ENCODE measurements at regions not wholly inside any gene's neighbourhood (a gene's known extent, or its start where the extent isn't known, plus 50 kb on each side); places are given as distances from the start of the nearest gene placed in this dataset.

DNA sequence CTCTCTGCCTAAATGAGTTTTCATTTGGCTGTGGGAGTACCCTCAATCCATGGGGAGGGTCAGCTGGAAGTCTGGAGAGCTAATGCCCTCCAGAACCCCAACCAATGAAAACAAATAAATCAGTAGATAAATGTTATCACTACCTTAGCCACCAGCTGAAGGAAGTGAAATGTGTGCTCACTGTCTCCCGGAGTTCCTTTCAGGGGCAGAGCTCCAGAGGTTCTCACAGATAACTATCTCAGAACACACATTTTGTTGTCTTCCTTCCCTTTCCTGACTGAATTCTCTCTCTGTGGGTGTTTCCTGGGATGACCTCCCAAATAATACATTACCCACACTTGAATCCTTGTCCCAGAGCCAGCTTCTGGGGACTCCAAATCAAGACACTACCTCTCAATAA lies 779.6 kb downstream of the DIAPH3 start:
- TF ChIP-seq, protein P1, sequence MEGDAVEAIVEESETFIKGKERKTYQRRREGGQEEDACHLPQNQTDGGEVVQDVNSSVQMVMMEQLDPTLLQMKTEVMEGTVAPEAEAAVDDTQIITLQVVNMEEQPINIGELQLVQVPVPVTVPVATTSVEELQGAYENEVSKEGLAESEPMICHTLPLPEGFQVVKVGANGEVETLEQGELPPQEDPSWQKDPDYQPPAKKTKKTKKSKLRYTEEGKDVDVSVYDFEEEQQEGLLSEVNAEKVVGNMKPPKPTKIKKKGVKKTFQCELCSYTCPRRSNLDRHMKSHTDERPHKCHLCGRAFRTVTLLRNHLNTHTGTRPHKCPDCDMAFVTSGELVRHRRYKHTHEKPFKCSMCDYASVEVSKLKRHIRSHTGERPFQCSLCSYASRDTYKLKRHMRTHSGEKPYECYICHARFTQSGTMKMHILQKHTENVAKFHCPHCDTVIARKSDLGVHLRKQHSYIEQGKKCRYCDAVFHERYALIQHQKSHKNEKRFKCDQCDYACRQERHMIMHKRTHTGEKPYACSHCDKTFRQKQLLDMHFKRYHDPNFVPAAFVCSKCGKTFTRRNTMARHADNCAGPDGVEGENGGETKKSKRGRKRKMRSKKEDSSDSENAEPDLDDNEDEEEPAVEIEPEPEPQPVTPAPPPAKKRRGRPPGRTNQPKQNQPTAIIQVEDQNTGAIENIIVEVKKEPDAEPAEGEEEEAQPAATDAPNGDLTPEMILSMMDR (IDR thresholded peaks at IDR 0.05; ENCODE audit: low read depth, low read length): no peak
- Histone ChIP-seq H3K27ac (no peak overlapping the region), H3K27me3 (ENCODE audit: insufficient read depth, low read depth, severe bottlenecking) (no peaks in the 10 kb centered on the region), H3K4me3 (ENCODE audit: low read depth, low read length) (no peak overlapping the region), H3K9me3 (ENCODE audit: severe bottlenecking) (no peaks in the 10 kb centered on the region), H3K36me3 (no peaks in the 10 kb centered on the region)
- DNase-seq: no peak

DNA sequence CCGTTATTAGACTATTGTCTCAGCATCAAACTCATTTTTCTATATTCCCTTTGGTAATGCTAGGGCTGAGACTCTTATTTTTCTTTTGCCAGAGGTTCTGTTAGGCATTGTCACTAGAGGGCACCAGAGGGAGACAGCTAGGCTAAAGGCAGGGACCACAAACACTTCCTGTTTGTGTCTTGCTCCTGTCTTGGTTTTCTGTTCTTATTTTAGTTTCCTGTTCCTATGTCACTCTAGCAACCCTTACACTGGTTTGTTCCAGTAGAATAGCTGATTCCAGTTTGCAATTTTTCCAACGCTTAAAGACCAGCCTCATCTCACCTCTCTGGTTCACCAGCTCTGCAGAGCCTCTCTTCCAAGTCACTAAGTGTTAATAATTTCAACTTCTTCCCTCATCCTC lies 772.0 kb downstream of the DIAPH3 start:
- Histone ChIP-seq H3K9me3 (ENCODE audit: severe bottlenecking) (no peaks in the 10 kb centered on the region), H3K27me3 (ENCODE audit: insufficient read depth, low read depth, severe bottlenecking) (no peaks in the 10 kb centered on the region), H3K4me3 (ENCODE audit: low read depth, low read length) (no peak overlapping the region), H3K36me3 (no peaks in the 10 kb centered on the region), H3K27ac (no peak overlapping the region)
- TF ChIP-seq, protein P1 (IDR thresholded peaks at IDR 0.05; ENCODE audit: low read depth, low read length): peak; percentile 63
- DNase-seq: peak; percentile 35

DNA sequence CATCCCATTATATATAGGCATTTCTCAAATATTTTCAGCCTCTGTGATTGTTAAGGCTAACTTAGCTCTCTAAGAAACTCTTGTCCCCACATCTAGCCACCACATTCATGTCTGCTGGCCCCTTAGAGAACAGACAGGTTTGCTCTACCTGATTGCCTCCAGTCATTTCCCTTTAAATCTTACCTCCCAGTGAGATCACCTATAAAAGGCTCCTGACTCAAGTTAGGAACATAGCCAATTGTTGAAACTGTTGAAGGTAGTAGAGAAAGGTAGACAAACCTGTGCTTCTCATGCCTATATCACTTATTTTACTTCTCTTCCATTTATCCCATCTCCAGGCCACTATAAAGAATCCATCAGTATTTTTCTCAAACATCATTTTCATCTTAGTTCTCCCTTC lies 771.4 kb downstream of the DIAPH3 start:
- H3K27me3 ChIP-seq (ENCODE audit: insufficient read depth, low read depth, severe bottlenecking): no peaks in the 10 kb centered on the region
- no peak overlapping the region for H3K4me3 ChIP-seq (ENCODE audit: low read depth, low read length)
- no peak overlapping the region for H3K27ac ChIP-seq
- DNase-seq: no peak
- no peaks in the 10 kb centered on the region for H3K9me3 ChIP-seq (ENCODE audit: severe bottlenecking)
- no peaks in the 10 kb centered on the region for H3K36me3 ChIP-seq
- TF ChIP-seq, protein P1 (IDR thresholded peaks at IDR 0.05; ENCODE audit: low read depth, low read length): no peak

DNA sequence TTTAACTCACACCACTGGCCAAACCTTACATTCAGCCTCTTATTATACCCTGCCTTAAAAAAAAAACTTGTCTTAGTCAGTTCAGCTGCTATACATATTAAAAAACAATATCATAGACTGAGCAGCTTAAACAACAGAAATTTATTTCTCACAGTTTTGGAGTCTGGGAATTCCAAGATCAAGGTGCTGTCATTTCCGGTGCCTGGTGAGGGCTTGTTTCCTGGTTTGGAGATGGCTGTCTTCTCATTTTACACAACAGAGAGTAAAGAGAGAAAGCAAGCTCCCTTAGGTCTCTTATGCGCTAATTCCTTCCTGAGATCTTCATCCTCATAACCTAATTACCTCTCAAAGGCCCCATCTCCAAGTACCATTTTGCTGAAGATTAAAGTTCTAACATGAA lies 769.2 kb downstream of the DIAPH3 start:
- Histone ChIP-seq H3K27me3 (ENCODE audit: insufficient read depth, low read depth, severe bottlenecking) (no peaks in the 10 kb centered on the region), H3K36me3 (no peaks in the 10 kb centered on the region), H3K27ac (no peak overlapping the region), H3K9me3 (ENCODE audit: severe bottlenecking) (no peaks in the 10 kb centered on the region), H3K4me3 (ENCODE audit: low read depth, low read length) (no peak overlapping the region)
- TF ChIP-seq, protein P1 (IDR thresholded peaks at IDR 0.05; ENCODE audit: low read depth, low read length): no peak
- no peak for DNase-seq

DNA sequence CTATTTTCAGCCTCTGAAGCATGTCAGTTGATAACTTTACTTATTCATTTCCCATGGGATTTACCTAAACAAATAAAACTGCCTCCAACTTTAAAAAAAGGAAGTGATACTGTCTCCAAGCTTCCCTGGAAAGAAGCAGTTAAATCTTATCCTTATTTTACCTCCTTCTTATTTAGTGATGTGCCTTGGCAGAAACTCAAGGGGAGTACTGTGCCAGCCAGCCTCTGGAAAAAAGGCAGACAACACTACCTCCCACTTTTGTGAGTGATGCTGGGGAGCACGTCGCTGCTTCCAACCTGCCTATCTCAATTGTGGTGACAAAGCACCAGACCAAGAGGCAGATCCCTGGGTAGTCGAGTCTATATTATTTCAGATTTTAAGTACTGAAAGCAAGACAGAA lies 765.6 kb downstream of the DIAPH3 start:
- Histone ChIP-seq H3K36me3 (no peaks in the 10 kb centered on the region), H3K9me3 (ENCODE audit: severe bottlenecking) (no peaks in the 10 kb centered on the region), H3K27me3 (ENCODE audit: insufficient read depth, low read depth, severe bottlenecking) (no peaks in the 10 kb centered on the region), H3K4me3 (ENCODE audit: low read depth, low read length) (no peak overlapping the region), H3K27ac (no peak overlapping the region)
- no peak for DNase-seq
- TF ChIP-seq, protein P1 (IDR thresholded peaks at IDR 0.05; ENCODE audit: low read depth, low read length): no peak

DNA sequence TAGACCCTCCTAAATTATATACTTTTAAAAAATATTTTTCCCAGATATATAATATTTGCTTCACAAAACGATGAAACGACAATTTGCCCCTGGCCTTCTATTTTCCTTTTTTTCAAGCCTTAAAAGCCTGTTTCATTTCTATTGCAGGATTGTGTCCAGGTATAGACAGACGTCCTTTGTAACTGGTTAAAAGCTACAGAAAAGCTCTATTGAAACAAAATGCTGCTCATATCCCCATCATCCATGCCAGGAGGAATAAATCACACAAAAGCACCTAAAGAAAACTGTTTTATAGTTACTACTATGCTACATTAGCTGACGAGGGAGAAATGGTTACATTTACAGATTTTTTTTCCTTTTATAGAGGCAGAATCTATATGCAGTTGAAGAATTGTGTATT lies 765.1 kb downstream of the DIAPH3 start:
- no peaks in the 10 kb centered on the region for H3K27me3 ChIP-seq (ENCODE audit: insufficient read depth, low read depth, severe bottlenecking)
- H3K4me3 ChIP-seq (ENCODE audit: low read depth, low read length): no peak overlapping the region
- no peak for DNase-seq
- no peaks in the 10 kb centered on the region for H3K36me3 ChIP-seq
- TF ChIP-seq, protein P1 (IDR thresholded peaks at IDR 0.05; ENCODE audit: low read depth, low read length): no peak
- no peaks in the 10 kb centered on the region for H3K9me3 ChIP-seq (ENCODE audit: severe bottlenecking)
- no peak overlapping the region for H3K27ac ChIP-seq

Data from WERI-Rb-1 (cell line).